T-helper 1 cell treated with Interleukin-12 subunit alpha and Interleukin-12 subunit beta and Interleukin-4 antibody, amounts not matched to agents 30 μg/mL and 1 μg/mL, for 36 hours (primary cell): ENCODE measurements at regions not wholly inside any gene's neighbourhood (a gene's known extent, or its start where the extent isn't known, plus 50 kb on each side); places are given as distances from the start of the nearest gene placed in this dataset.
"Not testable (repeated sequence)": the region's sequence is repeated elsewhere in the genome, so short reads cannot be mapped to it uniquely, and the experiment has no call there.

Source experiments
- H3K27ac Mint-ChIP-seq: one replicate; pipeline ENCODE4 v1.8.0; 2021; ENCODE audit warnings: mild to moderate bottlenecking, mixed read lengths
- H3K27me3 Mint-ChIP-seq: one replicate; pipeline ENCODE4 v1.8.0; 2021; ENCODE audit warnings: low read depth, mixed read lengths
- H3K36me3 Mint-ChIP-seq: one replicate; pipeline ENCODE4 v1.8.0; 2021; ENCODE audit warnings: low read depth, mixed read lengths
- H3K4me1 Mint-ChIP-seq: one replicate; pipeline ENCODE4 v1.8.0; 2021; ENCODE audit warnings: low read depth, mixed read lengths
- H3K4me3 Mint-ChIP-seq: one replicate; pipeline ENCODE4 v1.8.0; 2021; ENCODE audit warnings: mild to moderate bottlenecking, moderate library complexity, mixed read lengths
- H3K9me3 Mint-ChIP-seq: one replicate; pipeline ENCODE4 v1.8.0; 2021; ENCODE audit warnings: mixed read lengths

DNA sequence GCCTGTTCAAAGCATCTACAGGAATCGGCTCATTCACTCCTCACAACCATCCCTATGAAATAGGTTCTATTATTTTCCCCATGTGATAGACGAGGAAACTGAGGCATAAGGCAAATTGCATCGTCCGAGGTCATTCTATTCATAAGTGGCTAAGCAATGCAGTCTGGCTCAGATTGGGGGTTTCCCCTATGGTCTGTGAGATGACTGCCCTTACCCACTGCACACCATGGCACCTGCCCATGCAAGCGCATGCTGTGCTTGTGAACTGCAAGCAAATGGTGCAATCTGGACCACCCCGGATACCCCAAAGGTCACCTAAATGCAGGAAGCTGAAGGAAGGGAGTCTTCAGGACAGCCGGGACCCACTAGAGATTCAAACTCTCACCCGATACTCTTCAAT lies 123.4 kb upstream of the SOD1 start:
- Mint-ChIP-seq H3K36me3 (peaks cover 2% of the 10 kb centered on the region), H3K4me1 (no peaks in the 10 kb centered on the region), H3K27ac (no peak overlapping the region), H3K4me3 (no peak overlapping the region), H3K27me3 (no peaks in the 10 kb centered on the region), H3K9me3 (no peaks in the 10 kb centered on the region)

DNA sequence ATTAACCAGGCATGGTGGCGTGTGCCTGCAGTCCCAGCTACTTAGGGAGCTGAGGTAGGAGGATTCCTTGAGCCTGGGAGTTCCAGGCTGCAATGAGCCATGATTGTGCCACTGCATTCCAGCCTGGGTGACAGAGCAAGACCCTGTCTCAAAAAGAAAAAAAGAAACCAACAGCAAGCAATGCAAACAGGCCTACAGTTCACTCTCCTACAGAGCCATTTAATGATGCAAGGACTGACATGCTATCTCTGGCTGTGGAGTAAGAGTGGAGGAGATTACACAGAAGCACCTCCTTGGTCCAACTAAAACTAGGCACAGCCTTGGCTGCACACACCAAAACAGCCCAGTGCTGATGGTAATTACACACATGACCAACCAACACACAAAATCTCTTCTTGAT lies 127.5 kb upstream of the SOD1 start:
- H3K9me3 Mint-ChIP-seq, result no peaks in the 10 kb centered on the region
- peaks cover 2% of the 10 kb centered on the region for H3K36me3 Mint-ChIP-seq
- peaks cover 11% of the 10 kb centered on the region for H3K27me3 Mint-ChIP-seq
- no peak overlapping the region for H3K4me3 Mint-ChIP-seq
- no peak overlapping the region for H3K27ac Mint-ChIP-seq
- peaks cover 17% of the 10 kb centered on the region for H3K4me1 Mint-ChIP-seq

DNA sequence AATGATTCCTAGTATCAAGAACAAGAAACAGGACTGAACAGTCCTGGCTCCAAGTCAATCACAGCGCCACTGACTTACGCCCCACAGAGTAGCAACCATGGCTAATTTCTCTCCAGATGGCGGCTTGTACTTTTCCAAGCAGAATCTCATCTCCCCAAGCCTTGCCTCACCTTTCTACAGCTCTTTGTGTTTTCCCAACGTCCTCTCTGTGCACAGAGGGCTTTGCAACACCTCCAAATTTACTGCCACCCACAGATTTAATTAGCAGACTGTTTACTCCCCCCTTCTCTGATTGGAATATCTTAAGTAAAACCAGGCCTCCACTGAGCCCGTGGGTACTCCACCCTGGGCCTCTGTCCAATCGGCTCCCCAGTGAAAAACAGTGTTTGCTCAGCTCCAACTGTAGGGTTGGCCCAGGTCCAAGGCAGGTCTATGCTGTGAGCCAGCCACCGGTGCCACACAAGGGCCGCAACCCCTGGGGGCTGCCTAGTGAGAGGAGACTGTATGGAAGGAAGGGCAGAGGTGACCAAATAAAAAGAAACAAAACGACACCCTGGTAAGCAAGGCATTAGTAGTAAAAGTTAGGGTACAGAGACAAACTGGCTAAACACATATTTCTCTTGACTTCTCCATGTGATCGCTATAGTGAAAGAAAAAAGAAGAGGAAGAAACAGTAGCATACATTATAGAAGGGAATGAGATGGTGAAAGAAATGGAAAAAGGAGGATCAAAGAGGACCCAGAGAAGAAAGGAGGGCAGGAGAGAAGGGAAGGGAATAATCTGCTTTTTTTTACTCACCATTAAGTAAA lies 128.4 kb upstream of the SOD1 start:
- Mint-ChIP-seq H3K4me3 (no peak overlapping the region), H3K27ac (no peak overlapping the region), H3K9me3 (no peaks in the 10 kb centered on the region), H3K36me3 (peaks cover 2% of the 10 kb centered on the region), H3K4me1 (peaks cover 17% of the 10 kb centered on the region), H3K27me3 (peaks cover 11% of the 10 kb centered on the region)

DNA sequence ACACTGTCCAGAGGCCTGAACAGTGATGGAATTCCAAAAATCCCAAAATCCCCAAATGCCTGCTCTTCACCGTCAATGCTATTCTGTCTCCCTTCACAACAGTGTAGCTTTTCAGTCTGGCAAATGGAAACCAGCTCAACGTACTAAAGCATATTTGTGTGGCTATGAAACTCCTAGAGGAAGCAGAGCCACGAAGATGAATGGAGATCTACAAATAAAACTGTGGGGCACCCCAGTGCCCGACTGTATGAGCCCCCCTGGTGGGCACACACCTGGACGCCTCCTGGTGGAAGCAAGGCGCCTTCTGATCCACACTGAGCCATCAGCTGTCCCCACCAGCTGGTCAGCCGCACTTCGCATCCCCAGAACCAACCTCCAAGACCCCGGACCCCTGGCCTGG lies 129.1 kb upstream of the SOD1 start:
- Mint-ChIP-seq H3K27me3 (peaks cover 11% of the 10 kb centered on the region), H3K4me1 (peaks cover 17% of the 10 kb centered on the region), H3K27ac (no peak overlapping the region), H3K9me3 (no peaks in the 10 kb centered on the region), H3K4me3 (no peak overlapping the region), H3K36me3 (no peaks in the 10 kb centered on the region)

DNA sequence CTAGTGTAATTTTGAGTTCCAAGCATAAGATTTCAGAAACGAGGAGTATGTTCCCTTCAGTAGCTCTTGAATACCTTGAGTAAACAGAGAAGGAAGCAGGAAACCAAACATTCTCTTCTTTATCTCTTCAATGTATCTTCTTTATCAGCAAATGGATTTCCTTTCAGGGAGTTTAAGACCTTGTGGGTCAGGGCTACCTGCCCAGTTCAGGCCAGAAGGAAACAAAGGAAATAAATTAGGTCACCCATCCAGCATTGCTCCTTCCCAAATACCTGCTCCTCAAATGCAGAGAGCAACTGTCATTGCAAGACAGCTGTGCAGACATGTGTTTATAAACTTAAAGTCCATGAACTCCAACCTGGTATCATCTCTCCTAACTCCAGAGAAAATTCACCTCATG lies 130.1 kb upstream of the SOD1 start:
- H3K36me3 Mint-ChIP-seq, result peaks cover 3% of the 10 kb centered on the region
- peaks cover 11% of the 10 kb centered on the region for H3K27me3 Mint-ChIP-seq
- no peak overlapping the region for H3K4me3 Mint-ChIP-seq
- H3K4me1 Mint-ChIP-seq, result peaks cover 20% of the 10 kb centered on the region
- H3K9me3 Mint-ChIP-seq, result no peaks in the 10 kb centered on the region
- no peak overlapping the region for H3K27ac Mint-ChIP-seq

DNA sequence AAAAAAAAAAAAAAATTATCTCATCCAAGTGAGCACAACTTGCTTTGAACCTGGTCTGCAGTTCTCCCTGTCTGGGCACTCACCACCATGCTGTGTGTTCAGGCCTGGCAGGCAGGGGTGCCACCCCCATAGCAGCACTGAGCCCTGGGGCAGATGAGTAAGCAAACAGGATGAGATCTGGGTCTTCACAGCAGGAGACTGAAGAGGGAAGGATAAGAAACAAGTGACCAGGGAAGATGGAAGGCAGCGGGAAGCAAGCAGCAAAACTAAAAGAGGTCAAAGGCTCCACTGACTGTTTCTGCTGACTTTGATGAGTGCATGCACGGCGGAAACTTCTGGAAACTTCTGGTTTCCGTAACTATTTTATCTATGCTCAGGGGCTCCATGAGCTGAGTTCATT lies 133.5 kb upstream of the SOD1 start:
- H3K36me3 Mint-ChIP-seq, result peaks cover 3% of the 10 kb centered on the region
- H3K27ac Mint-ChIP-seq, result no peak overlapping the region
- peaks cover 22% of the 10 kb centered on the region for H3K4me1 Mint-ChIP-seq
- H3K27me3 Mint-ChIP-seq, result peaks cover 21% of the 10 kb centered on the region
- no peak overlapping the region for H3K4me3 Mint-ChIP-seq
- H3K9me3 Mint-ChIP-seq, result no peaks in the 10 kb centered on the region

DNA sequence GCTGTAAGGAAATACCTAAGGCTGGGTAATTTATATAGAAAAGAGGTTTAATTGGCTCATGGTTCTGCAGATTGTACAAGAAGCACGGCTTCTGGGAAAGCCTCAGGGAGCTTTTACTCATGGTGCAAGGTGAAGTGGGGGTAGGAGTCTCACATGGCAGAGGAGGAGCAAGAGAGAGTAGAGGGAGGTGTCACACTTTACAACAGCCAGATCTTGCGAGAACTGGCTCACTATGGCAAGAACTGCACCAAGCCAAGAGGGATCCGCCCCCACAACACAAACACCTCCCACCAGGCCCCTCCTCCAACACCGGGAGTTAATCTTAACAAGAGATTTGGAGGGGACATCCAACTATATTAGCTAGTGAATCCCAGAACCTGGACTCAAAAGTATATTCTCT lies 135.4 kb upstream of the SOD1 start:
- peaks cover 20% of the 10 kb centered on the region for H3K27me3 Mint-ChIP-seq
- H3K4me1 Mint-ChIP-seq, result peaks cover 9% of the 10 kb centered on the region
- H3K9me3 Mint-ChIP-seq, result no peaks in the 10 kb centered on the region
- H3K4me3 Mint-ChIP-seq, result no peak overlapping the region
- no peak overlapping the region for H3K27ac Mint-ChIP-seq
- H3K36me3 Mint-ChIP-seq, result peaks cover 3% of the 10 kb centered on the region

DNA sequence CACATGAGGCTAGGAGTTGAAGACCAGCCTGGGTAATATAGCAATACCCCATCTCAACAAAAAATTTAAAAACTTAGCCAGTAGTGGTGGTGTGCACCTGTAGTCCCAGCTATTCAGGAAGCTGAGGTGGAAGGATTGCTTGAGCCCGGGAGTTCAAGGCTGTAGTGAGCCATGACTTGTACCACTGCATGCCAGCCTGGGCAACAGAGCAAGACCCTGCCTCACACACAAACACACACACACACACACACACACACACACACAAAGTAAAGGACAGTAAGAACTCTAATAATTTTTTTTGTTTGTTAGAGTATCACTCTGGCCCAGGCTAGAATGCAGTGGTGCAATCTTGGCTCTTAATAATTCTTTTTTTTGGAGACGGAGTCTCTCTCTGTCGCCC lies 138.0 kb upstream of the SOD1 start:
- peaks cover 3% of the 10 kb centered on the region for H3K36me3 Mint-ChIP-seq
- H3K4me1 Mint-ChIP-seq, result peaks cover 9% of the 10 kb centered on the region
- no peak overlapping the region for H3K4me3 Mint-ChIP-seq
- H3K27ac Mint-ChIP-seq, result no peak overlapping the region
- H3K9me3 Mint-ChIP-seq, result no peaks in the 10 kb centered on the region
- H3K27me3 Mint-ChIP-seq, result peaks cover 19% of the 10 kb centered on the region

DNA sequence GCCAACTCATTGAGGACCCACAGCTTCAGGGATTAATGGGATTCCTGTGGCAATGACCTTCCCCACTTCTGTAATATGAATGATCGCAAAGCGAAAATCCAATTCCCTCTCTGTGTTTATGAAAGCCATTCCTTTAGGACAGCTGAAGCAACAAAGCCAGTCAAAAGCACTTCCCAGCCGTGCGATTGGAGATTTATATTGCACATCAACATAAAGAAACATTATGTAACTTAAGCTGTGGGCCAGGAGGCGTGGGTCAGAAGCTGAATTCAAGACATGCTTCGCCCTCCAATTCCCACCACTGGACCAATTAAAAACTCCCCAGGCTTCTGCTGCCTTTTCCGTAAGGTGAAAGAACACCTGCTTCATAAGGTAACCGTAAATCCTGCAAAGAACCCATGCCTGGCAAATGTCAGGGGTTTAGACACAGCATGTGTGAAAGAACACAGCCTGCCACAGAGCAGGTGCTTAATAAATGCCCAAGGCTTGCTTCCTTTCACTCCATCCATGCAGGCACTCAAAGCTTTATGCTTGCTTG lies 138.9 kb upstream of the SOD1 start:
- Mint-ChIP-seq H3K9me3 (no peaks in the 10 kb centered on the region), H3K4me1 (peaks cover 9% of the 10 kb centered on the region), H3K27me3 (peaks cover 23% of the 10 kb centered on the region), H3K36me3 (peaks cover 3% of the 10 kb centered on the region), H3K4me3 (no peak overlapping the region), H3K27ac (no peak overlapping the region)

DNA sequence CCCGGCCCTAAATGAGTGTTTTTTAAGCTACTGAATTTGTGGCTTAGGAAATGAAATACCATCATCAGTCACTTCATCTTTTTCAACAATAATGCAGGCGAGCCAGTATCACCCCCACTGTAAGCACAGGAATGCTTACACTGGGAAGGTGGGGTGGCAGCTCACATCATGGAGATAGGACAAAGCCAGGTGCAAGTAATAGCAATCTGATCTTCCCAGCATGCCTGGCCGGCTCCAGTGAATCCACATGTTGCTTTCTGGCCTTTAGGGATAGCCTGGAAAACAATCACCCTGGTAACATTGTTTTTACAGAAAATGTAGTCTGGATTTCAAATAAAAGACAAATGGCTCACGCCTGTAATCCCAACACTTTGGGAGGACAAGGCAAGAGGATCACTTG lies 140.9 kb upstream of the SOD1 start:
- no peak overlapping the region for H3K27ac Mint-ChIP-seq
- no peaks in the 10 kb centered on the region for H3K9me3 Mint-ChIP-seq
- no peak overlapping the region for H3K4me3 Mint-ChIP-seq
- H3K4me1 Mint-ChIP-seq, result peaks cover 9% of the 10 kb centered on the region
- H3K27me3 Mint-ChIP-seq, result peaks cover 31% of the 10 kb centered on the region
- no peaks in the 10 kb centered on the region for H3K36me3 Mint-ChIP-seq

DNA sequence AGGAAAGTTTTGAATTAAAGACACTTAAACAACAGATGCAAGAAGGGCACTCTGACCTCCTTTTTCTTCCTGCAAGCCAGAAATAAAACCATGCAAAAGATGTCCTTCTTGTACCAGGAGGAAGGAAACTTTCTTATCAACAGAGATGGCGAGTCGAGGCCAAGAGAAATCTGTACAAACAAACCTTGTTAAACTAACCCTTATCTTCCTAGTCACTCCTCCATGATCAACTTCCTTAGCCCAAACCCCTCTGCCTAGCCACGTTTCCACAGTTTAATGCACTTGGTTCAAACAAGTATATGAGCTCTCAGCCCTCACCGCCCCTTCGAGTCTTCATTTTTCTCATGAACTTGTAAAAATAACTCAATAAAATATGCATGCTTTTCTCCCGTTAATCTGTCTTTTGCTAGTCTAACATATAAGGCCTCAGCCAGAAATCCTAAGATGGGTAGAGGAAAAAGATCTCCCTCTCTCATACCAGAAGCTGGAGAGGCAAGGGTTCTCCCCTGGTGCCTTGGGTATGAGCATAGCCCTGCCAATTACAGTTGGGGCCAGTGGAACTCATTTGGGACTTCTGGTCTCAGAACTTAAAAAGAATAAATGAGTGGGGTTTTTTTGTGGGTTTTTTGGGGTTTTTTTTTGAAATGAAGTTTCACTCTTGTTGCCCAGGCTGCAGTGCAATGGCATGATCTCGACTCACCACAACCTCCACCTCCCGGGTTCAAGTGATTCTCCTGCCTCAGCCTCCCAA lies 141.7 kb upstream of the SOD1 start:
- Mint-ChIP-seq H3K36me3 (no peaks in the 10 kb centered on the region), H3K4me3 (no peak overlapping the region), H3K27me3 (peaks cover 36% of the 10 kb centered on the region), H3K27ac (no peak overlapping the region), H3K4me1 (peaks cover 8% of the 10 kb centered on the region), H3K9me3 (no peaks in the 10 kb centered on the region)

DNA sequence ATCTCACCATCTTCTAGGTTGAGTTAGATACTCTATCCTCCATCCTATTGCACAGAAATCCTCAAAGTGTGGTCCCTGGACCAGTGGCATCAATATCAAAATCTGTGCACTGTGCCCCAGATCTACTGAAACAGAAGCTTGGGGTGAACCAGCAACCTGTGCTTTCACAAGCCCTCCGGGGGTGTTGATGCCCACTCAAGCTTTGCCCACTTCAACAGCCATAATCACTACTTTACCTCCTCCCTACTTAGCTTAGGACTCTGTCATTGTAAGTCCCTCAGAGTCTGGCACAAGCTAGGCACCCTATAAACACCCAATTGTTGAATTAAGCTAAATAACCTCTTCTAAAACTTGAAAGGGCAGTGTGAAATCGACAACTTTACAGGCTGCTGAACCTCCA lies 144.2 kb upstream of the SOD1 start:
- Mint-ChIP-seq H3K27ac (no peak overlapping the region), H3K4me1 (peaks cover 12% of the 10 kb centered on the region)

DNA sequence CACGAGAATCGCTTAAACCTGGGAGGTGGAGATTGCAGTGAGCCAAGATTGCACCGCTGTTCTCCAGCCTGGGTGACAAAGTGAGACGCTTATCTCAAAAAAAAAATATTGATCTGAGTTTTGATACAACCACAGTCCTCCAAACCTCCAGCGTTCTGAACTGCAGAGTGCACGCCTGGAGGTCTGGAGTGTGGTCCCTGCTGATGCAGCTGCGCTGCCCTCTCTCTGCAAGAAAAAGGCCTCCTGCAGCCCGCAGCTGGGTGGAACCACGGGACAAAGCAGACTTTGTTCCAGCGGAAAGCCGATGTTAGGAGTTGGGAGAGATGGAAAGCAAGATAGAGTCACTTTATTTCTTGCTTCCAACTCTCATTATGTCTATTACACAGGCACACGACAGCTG lies 144.9 kb upstream of the SOD1 start:
- H3K4me1 Mint-ChIP-seq, result peaks cover 19% of the 10 kb centered on the region
- no peak overlapping the region for H3K4me3 Mint-ChIP-seq
- H3K36me3 Mint-ChIP-seq, result peaks cover 2% of the 10 kb centered on the region
- no peaks in the 10 kb centered on the region for H3K9me3 Mint-ChIP-seq
- no peak overlapping the region for H3K27ac Mint-ChIP-seq
- H3K27me3 Mint-ChIP-seq, result peaks cover 55% of the 10 kb centered on the region

More for the DNA sequence above, 144.2 kb upstream of the SOD1 start:
- no peaks in the 10 kb centered on the region for H3K9me3 Mint-ChIP-seq
- peaks cover 2% of the 10 kb centered on the region for H3K36me3 Mint-ChIP-seq
- no peak overlapping the region for H3K4me3 Mint-ChIP-seq
- peaks cover 54% of the 10 kb centered on the region for H3K27me3 Mint-ChIP-seq

DNA sequence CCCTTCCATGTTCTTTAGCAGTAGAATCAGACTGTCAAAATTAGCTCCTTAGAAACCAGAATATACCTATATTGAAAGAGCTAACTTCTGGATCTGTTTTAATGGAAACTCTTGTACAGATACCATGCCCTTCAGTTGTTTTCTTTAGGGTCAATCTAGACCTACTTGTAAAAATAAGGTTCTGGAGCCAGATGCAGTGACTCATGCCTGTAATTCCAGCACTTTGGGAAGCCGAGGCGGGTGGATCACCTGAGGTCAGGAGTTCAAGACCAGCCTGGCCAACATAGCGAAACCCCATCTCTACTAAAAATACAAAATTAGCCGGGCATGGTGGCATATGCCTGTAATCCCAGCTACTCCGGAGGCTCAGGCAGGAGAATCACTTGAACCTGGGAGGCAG lies 146.0 kb upstream of the SOD1 start:
- not testable (repeated sequence) for H3K9me3 Mint-ChIP-seq, H3K27ac Mint-ChIP-seq, H3K36me3 Mint-ChIP-seq, H3K4me3 Mint-ChIP-seq
- peaks cover 29% of the 10 kb centered on the region for H3K4me1 Mint-ChIP-seq
- H3K27me3 Mint-ChIP-seq, result peaks cover 63% of the 10 kb centered on the region

DNA sequence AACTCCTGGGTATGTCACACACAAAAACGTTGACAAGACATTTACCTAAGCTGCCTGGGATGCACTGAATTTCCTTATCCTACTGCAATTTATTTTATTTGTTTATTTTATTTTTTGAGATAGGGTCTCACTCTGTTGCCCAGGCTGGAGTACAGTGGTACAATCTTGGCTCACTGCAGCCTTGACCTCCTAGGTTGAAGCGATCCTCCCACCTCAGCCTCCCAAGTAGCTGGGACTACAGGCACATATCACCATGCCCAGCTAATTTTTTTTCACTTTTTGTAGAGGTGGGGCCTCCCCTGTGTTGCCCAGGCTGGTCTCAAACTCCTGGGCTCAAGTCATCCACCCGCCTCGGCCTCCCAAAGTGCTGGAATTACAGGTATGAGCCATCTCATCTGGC lies 147.5 kb upstream of the SOD1 start:
- Mint-ChIP-seq H3K27me3 (peaks cover 60% of the 10 kb centered on the region), H3K4me1 (peaks cover 33% of the 10 kb centered on the region)
- H3K9me3 Mint-ChIP-seq, H3K4me3 Mint-ChIP-seq, H3K27ac Mint-ChIP-seq, H3K36me3 Mint-ChIP-seq: not testable (repeated sequence)
